GM12873 (cell line): ENCODE measurements at regions not wholly inside any gene's neighbourhood (a gene's known extent, or its start where the extent isn't known, plus 50 kb on each side); places are given as distances from the start of the nearest gene placed in this dataset.

Source experiments
- TF ChIP-seq, protein P1 (sequence below): IDR thresholded peaks from 2 replicates; pipeline ENCODE4 v1.5.1; 2012; ENCODE audit warnings: low read depth, mild to moderate bottlenecking, moderate library complexity, low read length, control low read depth; ENCODE audit not compliant: insufficient read depth; ENCODE audit errors: missing control alignments

DNA sequence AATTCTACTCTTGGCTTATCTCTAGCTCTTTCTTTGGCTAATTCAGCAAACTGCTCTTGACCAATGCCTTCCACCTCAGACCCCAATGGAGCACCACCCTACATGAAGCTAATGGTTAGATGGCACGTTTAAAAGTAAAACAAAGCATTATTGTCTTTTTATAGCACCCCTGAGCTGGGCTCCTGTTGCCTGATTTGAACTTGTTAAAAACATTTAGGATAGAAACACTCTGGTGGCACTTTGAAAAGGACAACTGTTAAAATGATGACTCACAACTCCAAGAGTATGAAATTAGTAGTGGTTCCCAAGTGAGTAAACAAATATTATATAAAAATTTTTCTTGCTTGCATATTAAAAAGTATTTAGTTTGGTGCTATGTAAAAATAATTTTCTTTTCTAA lies 299.6 kb upstream of the DCN start:
- TF ChIP-seq, protein P1, sequence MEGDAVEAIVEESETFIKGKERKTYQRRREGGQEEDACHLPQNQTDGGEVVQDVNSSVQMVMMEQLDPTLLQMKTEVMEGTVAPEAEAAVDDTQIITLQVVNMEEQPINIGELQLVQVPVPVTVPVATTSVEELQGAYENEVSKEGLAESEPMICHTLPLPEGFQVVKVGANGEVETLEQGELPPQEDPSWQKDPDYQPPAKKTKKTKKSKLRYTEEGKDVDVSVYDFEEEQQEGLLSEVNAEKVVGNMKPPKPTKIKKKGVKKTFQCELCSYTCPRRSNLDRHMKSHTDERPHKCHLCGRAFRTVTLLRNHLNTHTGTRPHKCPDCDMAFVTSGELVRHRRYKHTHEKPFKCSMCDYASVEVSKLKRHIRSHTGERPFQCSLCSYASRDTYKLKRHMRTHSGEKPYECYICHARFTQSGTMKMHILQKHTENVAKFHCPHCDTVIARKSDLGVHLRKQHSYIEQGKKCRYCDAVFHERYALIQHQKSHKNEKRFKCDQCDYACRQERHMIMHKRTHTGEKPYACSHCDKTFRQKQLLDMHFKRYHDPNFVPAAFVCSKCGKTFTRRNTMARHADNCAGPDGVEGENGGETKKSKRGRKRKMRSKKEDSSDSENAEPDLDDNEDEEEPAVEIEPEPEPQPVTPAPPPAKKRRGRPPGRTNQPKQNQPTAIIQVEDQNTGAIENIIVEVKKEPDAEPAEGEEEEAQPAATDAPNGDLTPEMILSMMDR, result no peak

DNA sequence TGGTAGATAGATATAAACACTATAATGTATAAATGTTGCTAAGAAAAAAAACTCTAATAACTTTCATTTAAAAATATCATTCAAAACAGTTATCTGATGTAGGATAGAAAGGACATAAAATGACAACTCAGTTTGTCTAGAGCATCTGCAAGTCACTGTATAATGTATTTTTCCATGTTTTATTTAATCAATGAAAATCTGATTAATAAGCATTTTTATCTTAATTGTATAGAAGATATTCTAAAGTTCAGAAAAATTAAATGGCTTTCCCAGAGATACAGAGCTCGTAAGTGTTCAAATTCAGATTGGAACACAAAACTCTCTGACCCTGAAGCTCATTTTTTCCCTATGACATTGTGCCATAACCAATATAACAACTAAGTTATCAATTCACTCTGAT lies 295.9 kb upstream of the DCN start:
- TF ChIP-seq, protein P1, result no peak

DNA sequence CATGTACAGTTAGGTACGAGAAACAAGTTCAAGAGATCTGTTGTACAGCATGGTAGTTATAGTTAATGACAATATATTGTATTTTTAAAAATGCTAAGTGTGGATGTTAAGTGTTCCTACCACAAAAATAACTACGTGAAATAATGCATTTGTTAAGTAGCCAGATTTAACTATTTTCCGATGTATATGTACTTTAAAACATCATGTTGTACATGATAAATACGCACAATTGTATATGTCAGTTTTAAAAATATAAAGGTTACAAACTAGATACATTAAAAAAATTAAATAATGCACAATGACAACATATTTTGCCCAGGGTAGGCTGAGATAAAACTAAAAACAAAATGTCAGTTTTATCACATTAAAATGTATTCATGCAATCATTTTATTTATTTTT lies 285.1 kb upstream of the DCN start:
- TF ChIP-seq, protein P1, result no peak

DNA sequence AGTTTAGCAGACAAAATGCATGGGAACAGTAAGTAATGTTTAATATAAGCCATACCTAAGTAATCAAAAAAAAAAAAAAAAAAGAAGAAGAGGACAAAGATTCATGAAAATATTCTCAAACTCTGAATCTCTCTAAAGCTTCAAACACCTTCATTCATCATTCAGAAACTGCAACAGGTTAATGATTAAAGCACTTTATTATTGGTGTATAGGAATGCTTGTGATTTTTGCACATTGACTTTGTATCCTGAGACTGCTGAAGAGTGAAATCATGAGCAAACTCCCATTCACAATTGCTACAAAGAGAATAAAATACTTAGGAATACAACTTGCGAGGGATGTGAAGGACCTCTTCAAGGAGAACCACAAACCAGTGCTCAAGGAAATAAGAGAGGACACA lies 278.4 kb upstream of the DCN start:
- TF ChIP-seq, protein P1, result no peak

DNA sequence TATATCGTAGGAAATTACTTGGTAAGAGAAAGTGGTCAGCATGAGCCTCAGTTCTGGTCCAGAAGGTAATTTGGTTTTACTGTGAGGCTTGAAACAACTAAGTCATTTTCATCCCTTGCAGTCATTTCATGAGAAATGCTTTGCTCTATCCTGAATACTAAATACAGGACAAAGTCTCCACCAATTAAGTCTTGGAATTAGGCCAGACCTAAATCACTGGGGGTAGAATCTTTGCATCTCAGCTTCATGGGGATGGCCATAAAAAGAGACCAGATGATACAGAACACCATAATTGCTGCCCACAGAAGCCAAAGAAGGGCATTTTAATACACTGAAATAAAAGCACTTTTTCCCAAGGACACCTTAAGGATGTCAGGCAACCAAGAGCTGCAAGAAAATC lies 277.9 kb upstream of the DCN start:
- TF ChIP-seq, protein P1, result no peak

DNA sequence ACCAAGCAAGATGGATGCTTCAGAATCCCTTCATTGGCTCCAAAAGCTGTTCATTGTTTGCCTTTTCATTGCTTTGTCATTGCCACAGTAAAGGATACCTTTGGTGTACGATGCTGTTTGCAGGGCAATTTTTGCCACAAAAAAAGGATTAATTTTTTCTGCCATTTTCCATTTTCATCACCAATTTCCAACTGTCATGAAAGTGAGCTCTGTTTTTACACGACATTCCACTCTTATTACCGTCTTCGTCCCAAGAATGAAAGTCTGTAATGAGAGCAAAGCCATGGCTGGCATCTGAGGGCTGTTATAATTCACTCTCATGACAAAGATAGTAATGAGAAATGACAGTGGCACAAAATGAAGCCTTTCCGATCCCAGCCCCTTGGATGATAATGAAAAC lies 272.7 kb upstream of the DCN start:
- TF ChIP-seq, protein P1, result no peak

DNA sequence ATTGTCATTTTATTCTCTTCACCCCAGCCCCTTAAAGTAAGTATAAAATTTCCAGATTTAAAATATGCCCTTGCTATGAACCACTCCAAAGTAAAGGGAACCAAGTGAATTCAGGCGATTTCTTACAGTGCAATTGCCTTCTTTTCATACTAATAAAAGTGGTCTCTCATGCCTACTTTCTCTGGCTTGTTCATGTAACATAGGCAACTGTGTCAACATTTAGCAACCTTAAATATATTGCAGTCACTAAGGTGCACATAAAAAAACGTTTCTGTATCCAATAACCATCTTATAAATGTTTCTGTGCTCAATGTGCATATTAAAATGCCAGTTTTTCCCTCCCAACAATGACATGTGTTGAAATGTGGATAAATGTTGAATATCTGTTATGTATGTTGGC lies 271.6 kb upstream of the DCN start:
- TF ChIP-seq, protein P1, result no peak
